DMS 273 treated with DMSO at 0.1 percent for 48 hours (cell line): ENCODE measurements at regions not wholly inside any gene's neighbourhood (a gene's known extent, or its start where the extent isn't known, plus 50 kb on each side); places are given as distances from the start of the nearest gene placed in this dataset.
A peak's percentile ranks its signal among the peaks of the same experiment; 100 is the strongest.

Source experiments
- DNase-seq: peaks from one replicate; lab custom pipeline; 2025; lab: John Stamatoyannopoulos, UW

DNA sequence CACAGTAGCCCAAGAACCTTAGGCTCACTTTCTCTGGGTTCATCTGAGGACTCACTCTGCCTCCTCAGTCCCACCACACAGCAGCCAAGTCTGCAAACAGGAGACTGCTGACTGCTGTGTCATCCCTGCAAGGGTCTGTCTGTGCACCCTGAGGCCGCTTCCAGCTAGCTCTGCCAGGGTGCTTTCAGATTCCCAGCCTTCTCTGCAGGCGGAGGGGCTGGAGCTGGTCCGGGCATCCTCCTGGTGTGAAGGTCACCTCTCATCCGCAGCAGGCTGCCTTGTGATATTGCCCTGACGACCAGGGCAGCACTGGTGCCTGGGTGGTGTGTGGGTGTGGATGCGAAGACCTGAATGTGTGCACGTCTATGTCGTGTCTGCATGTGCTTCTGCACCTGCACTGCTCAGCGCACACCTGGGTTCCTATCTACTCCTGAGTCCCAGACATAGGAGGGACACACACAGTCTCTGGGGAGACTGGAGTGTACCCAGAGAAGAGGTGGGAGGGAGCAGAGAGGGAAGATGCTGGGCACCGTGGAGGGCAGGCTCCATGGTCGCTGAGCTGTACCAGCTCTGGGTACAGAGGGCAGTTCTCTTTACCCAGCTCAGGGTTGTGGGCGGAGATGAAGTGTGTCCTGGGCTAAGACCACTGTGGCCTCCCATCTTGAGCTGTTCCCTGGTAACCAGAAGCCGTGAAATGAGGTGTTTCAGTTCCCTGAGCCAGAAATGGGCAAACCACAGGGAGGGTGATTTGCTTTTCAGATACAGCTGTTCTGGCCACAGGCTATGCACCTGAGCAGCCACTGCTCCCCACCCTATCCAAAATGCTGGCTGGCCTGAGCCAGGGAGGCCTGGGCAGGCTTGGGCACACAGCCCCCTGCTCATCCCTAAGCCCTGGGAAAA is 160.9 kb upstream of the CSF3R start:
- no peak for DNase-seq

DNA sequence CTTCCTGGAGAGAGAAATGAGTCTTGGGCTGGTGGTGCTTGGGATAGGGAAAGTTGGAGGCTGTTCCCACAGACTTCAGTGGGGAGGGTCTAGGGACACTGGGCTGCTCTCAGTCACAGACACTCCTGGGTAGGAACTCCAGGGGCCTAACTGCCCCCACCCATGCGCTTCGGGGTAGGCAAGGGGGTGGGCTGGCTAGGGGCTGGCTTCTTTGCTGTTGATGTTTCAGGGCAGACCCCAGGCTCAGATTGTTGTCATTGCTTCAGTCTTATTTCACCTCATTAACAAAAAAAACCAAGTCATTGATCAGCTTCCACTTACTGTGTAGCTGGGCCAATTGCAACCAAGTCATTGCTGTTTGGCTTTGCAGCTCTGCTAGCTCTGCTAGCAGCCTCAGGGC is 160.1 kb upstream of the CSF3R start:
- no peak for DNase-seq

DNA sequence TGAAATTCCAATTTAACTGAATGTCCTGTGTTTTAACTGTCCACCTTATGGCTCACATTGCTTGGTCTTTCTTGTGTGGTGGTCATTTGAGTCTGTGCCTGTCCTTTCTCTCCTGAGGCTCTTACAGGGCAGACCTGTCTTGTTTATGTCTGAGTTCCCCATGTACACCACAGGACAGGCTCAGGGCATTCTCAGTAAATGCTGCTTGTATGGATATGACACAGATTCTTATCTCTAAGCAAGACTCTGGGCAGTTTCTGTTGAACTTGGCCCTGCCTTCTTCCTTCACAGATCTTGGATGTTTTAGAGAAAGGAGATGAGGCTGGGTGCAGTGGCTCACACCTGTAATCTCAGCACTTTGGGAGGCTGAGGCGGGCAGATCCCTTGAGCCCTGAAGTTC is 159.1 kb upstream of the CSF3R start:
- DNase-seq = no peak

DNA sequence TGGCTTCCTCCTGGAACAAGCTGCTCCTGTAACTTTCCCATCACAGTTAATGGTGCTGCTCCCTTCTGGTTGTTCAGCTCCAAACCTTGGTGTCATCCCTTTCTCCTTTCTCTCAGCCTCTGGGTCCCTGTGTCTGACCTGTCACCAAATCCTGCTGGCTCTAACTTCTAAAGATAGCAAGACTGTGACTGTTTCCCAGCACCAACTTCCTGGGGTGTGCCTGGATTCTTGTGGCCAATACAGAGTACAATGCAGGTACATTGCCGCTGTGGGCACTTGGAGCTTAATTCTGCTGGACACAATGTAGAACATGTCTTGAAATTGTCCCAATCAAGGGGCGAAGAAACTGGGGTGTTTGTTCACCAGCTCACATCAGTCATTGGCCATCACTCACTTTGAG is 156.7 kb upstream of the CSF3R start:
- no peak for DNase-seq

DNA sequence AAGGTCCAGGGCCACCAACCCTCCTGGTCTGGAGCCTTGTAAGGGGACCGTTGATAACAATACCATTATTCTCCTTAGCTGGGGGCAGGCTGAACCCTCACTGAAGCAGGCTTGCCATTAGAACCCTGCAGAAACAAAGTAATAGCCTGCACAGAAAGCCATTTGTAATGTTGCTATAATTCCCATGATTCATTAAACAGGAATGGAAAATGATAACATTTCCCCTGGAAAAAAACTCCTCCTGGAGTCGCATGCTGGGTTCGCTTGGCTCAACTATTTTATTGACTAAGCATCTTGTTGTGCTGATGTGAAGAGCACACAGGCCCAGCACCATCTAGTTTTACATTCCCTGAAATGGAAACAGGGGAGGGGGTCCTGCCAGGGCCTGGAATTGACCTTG is 155.6 kb upstream of the CSF3R start:
- no peak for DNase-seq

DNA sequence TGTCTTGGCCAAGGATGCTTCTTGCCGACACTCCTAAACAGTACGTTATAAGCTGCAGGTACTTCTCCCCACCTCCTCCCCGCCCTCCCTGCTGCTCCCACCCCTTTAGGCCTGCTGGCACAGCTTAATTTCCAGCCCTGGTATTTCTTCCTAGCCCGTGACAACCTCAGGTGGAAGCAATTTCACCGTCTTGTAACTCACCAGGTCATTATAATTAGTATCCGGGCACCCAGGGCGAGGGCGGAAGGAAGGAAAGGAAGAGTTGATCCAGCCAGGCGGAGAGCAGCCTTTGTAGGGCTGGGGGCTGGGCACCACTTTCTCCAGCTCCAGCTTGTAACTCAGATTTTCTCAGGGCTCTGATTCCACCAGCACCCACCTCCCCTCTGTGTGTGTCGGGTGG is 153.5 kb upstream of the CSF3R start:
- no peak for DNase-seq

DNA sequence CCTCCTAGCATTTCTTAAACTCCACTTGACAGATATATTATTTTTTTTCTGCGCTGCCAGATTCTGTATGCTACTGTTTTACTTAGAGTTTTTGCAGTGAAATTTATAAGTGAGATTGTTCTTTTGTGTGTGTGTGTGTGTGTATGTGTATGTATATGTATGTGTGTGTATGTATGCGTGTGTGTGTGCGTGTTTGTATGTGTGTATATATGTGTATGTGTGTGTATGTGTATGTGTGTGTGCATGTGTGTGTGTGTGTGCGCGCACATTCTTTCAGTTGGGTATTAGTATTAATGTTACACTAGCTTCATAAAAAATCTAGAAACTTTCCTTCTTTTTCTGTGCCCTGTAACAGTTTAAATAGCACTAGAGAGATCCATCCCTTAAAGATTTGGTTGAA is 152.6 kb upstream of the CSF3R start:
- DNase-seq = no peak

DNA sequence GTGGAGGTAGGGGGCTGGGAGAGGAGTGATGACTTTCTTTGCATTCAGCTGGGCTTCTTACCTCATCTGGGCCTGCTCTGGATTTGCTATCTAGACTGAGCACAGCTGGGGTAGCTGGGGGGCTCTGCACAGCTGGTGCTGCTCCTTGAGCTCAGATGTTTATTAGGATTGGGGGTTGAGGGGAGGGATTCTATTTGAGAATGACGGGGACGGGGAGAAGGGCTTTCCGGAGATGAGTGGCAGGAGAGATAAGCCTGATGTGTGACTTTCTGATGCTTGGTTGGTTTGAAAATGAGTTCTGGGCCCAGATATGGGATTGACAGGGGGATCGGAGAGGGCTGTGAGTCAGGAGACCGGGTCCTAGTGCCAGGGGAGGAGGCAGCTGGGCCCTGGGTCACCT is 146.1 kb upstream of the CSF3R start:
- no peak for DNase-seq

DNA sequence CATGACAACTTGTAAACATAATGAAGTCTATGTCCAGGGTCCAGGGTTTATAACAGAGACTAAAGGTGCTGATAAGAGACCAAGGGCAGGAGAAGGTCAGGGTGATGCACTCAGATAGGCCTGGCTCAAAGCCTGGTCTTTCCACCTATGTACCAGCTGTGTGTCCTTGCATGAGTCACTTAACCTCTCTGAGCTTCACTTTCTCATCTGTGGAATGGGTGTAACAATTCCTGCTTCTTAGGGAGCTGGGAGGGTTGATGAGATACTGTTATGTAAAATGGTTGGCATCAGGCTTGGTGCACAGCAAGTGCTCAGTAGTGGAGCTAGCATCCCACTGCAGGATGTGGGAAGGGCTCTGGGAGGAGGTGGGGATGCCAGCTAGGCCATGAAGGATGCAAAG is 143.7 kb upstream of the CSF3R start:
- DNase-seq = no peak

DNA sequence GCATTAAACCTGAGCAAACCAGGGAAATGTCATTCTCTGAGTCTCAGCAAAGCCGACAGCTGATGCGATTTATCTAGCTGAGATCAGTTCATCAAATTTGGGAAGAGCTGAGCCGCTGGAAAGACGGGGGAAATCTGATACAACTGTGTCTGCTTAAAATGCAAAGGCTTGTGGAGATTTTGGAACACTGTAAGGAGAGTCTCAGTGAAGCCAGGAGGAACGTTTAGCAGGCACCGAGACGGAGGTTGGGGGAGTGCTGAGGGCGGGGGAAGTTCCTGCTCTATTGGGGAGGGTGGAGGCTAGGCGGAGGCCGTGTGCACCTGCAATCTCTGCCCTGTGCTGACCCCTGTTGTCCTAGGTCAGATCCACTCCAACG is 143.2 kb upstream of the CSF3R start:
- DNase-seq = no peak

DNA sequence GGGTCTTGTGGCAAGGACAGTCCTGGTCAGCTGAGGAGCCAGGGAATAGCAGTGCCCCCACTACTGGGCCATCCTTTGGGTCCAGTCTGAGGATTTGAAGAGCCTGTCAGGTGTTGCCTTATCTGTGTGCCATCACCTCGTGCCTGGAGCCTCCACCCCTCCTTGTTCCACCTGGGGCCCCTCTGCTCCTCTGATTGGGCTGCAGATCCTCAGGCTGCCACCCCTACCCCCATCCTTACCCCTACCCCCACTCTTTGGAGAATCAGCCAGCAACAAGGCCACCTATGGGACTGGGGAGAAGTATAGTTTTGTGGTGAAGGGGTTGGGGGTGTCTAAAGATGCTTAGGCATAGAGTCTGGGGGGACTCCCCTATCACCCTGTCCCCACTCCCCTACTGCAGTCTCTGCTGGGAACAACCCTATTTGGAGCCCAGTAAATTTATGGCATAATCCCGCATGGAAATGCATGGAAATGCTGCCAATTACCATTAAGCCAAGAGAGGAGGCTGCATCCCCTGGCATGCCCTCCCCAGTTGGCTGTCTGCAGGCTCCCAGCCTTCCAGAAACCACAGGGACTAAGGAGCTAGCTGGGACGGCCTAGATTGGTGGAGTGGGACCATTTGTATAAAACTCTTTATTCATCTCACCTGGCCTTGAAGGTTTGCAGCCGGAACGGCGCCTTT is 142.7 kb upstream of the CSF3R start:
- DNase-seq = no peak

DNA sequence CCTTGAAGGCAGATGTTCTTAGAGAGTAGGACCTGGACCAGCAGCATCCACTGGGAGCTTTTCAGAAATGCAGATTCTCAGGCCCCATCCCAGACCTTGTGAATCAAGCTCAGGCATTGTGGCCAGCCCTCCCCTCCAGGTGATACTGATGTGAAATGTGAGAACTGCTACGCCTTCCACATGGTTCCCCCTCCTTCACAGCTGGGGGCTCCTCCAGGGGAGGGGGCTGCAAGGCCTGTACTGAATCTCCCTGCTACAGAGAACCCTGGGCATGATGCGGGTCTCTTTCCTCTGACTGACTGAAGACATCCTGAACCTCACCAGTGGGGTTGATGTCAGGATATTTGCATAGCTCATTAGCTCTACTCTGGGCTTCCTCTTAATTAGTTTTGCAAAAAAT is 141.8 kb upstream of the CSF3R start:
- DNase-seq = no peak

DNA sequence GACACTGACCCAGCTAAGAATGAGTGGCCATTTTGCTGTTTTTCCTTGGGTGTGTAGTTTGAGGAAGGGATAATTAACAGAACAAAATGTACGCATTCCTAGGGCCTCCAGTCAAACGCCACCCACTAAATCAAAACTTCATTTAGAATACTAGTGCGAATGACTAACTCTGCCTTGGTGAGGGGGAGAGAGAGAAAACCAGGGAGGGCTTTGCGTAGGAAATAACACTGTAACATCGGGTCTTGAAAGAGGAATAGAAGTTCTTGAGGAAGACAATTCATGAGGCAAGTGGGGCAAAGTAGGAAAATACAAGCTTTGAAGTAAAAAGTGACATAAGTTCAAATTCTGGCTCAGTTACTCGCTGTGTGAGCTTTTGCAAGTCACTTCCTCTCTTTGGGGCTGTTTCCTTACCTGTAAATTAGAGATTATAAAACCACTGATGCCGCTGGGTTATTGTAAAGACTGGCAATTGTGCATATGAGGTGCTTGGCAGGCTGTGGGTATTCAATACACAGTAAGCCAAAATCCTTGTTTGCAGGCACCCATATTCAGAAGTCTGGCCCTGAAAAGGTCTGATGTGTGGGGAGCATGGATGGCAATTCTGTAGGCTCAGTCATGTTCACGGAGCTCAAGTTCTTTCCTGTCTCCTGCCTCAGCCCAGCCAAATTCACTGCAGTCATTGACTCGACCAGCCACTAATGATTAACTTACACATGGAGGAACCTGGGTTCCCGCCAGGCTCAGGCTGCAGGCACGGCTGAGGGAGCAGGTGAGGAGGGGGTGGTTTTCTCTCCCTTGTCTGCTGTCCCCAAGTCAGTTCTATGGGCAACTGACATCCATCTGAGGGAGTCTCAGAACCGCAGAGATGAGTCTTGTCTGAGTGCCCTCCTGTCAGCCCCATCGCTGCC is 140.3 kb upstream of the CSF3R start:
- no peak for DNase-seq

DNA sequence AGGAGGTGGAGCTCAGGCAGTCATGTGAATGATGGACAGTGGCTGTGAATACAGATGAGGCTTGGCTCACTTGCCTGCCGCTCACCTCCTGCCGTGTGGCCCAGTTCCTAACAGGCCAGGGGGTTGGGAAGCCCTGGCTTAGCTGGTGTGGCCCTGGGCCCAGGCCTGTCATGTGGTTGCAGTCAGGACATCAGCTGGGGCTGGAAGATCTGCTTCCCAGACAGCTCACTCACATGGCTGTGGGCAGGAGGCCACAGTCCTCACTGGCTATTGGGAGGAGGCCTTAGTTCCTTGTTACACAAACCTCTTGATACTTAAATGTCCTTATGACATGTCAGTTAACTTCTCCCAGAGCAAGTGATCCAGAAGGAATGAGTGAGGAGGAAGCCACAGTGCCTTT is 138.8 kb upstream of the CSF3R start:
- no peak for DNase-seq

DNA sequence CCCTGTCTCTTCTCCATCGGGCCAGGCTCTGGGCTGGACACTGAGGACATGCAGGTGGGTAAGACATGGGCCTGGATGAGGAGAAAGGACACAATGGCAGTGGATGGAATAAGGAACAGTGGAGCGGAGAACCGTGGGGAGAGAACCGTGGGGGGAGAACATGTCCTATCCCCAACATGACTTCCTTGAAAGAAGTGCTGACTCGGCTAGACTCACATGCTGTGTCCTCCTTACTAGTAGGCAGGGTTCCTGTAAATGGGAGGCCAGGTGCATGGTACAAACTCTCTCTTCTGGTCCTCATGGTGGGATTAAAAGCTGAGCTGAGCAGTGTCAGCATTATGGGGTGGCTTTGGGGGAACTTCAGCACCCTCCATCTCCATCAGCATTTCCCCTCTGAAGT is 137.4 kb upstream of the CSF3R start:
- DNase-seq = no peak

DNA sequence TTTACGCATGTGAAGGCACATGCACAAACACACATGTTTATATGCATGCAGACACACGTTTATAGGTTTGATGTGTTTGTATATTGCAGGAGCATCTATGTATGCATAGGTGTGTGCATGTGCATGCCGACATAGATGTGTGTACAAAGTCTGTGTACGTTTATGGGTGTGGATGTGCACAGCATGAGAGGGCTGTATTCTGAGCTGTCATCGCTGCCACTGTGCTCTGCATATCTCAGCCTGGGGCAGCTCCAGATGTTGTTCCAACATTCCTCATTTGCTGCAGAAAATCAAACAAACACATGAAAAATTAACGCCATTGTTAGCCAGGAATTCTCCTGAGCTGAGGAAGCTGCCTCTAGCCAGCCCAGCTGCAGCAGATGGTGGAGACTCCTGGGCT is 132.3 kb upstream of the CSF3R start:
- no peak for DNase-seq

DNA sequence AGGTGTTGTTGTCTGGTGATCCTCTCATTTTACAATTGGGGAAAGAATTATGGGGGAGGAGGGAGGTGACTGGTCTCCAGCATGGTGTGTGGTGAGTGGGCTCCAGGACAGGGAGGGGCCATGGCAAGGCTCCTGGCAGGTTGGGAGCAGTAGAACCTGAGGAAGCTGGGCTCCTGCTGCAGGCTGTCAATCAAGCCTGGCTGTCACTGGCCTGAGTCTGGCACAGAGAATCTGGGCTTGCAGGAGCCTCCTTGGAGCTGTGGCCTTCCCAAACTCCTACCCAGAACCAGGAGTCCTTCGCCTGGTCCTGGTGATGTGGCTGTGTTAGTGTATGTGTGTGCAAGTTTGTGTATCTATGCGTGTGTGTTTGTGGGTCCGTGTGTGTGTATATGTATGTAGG is 131.9 kb upstream of the CSF3R start:
- no peak for DNase-seq

DNA sequence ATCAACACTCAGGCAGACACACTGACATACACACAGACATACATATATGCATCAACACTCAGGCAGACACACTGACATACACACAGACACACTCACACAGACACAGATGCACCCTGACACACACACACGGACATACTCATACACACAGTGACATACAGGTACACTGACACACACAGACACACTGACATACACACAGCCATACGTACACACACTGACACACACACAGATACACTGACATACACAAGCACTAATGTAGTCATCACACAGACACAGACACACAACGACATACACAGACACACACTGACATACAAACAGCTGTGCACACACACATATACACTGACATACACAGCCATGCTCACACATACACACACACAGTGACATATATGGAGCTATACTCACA is 131.0 kb upstream of the CSF3R start:
- no peak for DNase-seq

DNA sequence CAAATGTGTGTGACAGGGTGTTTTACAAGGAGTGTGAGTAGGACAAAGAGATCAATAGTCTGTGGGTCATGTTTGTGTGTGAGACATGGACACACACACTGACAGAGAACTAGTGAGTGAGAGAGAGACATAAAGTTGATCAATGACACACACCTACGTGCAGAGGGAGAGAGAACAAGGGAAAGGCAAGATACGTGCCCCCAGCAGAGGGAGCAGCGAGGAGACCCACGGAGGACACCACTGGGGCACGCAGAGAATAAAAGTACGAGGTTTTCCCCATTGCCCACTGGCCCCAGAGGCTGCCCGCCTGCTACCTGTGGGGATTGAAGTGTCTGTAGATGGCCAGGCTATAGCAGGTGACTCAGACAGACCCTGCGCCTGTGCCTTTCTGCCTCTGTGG is 130.2 kb upstream of the CSF3R start:
- no peak for DNase-seq

DNA sequence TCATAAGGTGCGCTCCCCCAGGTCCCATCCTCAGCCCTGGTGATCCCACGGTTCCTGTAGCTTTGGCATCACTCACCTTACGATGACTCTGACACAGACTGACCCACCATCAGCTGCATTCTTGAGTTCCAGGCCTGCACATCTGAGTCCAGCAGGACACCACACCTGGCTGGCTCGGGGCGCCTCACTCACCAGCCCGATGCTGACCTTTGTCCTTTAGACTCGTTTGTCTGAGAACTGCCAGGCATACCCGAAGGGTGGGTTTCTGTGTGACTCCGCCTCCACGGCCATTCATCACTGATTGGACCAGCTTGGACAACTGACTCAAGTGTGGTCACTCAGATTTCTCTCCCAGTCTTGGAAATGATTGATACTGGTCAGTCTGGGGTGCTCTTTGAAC is 129.4 kb upstream of the CSF3R start:
- DNase-seq = no peak

DNA sequence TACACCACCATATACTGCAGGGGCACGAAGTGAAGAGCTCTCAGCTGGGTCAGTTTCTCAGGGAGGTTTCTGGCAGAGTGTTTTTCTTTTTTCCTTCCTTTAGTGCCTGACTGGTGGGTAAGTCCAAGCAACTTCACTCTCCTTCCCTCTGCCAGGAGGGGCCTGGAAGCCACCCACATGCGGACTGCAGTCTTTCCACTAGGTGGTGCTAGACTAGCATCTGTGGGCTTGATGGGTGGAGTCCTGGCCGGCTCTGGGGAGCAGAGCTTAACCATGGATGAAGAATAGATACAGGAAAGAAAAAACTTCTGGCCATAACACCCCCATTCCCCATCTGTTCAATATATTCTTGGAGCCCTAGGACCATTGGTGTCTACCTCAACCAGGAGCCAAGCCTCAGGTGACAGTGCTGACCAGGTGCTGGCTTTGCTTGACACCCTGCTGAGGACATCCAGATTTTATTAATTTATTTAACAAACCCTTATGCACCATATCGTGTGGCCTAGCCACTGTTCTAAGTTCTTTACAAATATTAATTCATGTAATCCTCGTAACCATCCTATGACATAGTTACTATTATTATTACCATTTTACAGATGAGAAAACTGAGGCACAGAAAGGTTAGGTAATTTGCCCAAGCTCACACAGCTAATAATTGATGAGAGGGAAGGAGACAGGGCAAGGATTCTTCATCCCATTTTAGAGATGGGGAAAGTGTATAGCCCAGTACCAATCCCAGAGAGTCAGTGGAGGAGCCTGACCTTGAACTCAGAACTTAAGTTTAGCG is 126.7 kb upstream of the CSF3R start:
- DNase-seq = peak; percentile 46

DNA sequence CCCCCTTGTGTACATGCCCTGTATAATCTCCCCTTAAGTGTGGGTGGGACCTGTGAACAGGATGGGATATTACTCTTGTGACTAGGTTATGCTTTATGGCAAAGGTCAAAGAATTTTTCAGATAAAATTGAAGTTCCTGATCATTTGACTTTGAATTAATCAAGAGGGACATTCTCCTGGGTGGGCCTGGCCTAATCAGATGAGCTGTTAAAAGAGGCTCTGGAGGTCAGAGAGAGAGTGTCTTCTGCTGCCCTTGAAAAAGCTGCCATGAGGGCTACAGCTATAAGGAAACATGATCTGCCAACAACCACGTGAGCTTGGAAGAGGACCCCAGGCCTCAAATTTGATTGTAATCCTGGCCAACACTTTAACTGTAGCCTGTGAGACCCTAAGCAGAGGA is 125.6 kb upstream of the CSF3R start:
- no peak for DNase-seq
